Lower leg skin (tissue), 3 donors: ENCODE measurements at regions not wholly inside any gene's neighbourhood (a gene's known extent, or its start where the extent isn't known, plus 50 kb on each side); places are given as distances from the start of the nearest gene placed in this dataset.

Source experiments
- CTCF ChIP-seq, 3 donors: fragments of 450-650 bp; IDR thresholded peaks; one replicate each; pipeline ENCODE4 v1.5.1; 2016; ENCODE audit warnings: antibody characterized with exemption in 3 of 3, mild to moderate bottlenecking in 3 of 3, moderate library complexity in 2 of 3
- POLR2A ChIP-seq, 2 donors: fragments of 450-650 bp; IDR thresholded peaks; one replicate each; pipeline ENCODE4 v1.6.1; 2016 to 2017; ENCODE audit warnings: antibody characterized with exemption in 2 of 2, mild to moderate bottlenecking in 1 of 2, moderate library complexity in 1 of 2

- TF ChIP-seq POLR2A (IDR thresholded peaks at IDR 0.05) (no peak), CTCF (IDR thresholded peaks at IDR 0.05) (no peak)
Observed at GRCh38 chr3:72523429-72524151, 324.7 kb downstream of the SHQ1 start.
